GM06990 (cell line): ENCODE measurements at regions not wholly inside any gene's neighbourhood (a gene's known extent, or its start where the extent isn't known, plus 50 kb on each side); places are given as distances from the start of the nearest gene placed in this dataset.

Experiments used
- DNase-seq: peaks from one replicate; pipeline ENCODE4 v3.0.0-alpha.2; 2011; ENCODE audit not compliant: insufficient read length; ENCODE audit errors: extremely low read depth
- H3K27me3 ChIP-seq: replicated peaks from 2 replicates; pipeline ENCODE4 v1.6.0; 2011; ENCODE audit warnings: low read length; ENCODE audit not compliant: control insufficient read depth, insufficient read depth
- H3K36me3 ChIP-seq: 2 replicates; pipeline ENCODE4 v1.5.1; 2011; ENCODE audit warnings: low read length; ENCODE audit not compliant: control insufficient read depth, insufficient read depth
- H3K4me3 ChIP-seq: replicated peaks from 2 replicates; pipeline ENCODE4 v1.5.1; 2011; ENCODE audit warnings: low read depth, mild to moderate bottlenecking, control low read depth, low read length
- CTCF ChIP-seq: IDR thresholded peaks from 2 replicates; pipeline ENCODE4 v1.5.1; 2011; ENCODE audit warnings: low read length, control low read depth, mild to moderate bottlenecking, inconsistent platforms; ENCODE audit not compliant: insufficient read depth, poor library complexity, severe bottlenecking

GRCh38 chrX:97850911-97851310, 967.2 kb downstream of the RPA4 start:
- no peak overlapping the region for H3K4me3 ChIP-seq
- H3K36me3 ChIP-seq, result no peaks in the 10 kb centered on the region
- H3K27me3 ChIP-seq, result no peaks in the 10 kb centered on the region
- no peak for TF ChIP-seq CTCF
- no peak for DNase-seq

GRCh38 chrX:97854086-97854485, 970.4 kb downstream of the RPA4 start:
- no peak for TF ChIP-seq CTCF
- Histone ChIP-seq H3K36me3 (no peaks in the 10 kb centered on the region), H3K27me3 (no peaks in the 10 kb centered on the region), H3K4me3 (no peak overlapping the region)
- no peak for DNase-seq

DNA sequence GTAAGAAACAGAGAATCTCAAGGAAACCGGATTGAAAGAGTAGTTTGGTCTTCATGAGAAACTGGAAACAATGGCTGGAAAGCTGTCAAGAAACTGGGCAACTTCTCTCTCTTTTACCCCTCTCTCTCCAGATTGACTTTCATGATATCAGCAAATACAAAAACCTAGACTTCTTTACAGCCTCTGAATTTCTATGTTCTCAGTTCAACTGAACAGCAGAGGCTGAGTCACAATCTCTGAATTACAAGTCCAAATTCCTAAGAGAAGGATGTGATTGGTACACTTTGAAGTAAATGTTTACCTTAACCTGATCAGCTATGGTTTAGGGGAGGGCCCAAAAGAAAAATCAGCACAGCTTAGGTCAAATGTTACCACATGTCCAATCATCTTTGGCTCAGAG, 974.9 kb downstream of the RPA4 start:
- DNase-seq, result no peak
- Histone ChIP-seq H3K4me3 (no peak overlapping the region), H3K36me3 (no peaks in the 10 kb centered on the region), H3K27me3 (no peaks in the 10 kb centered on the region)
- no peak for TF ChIP-seq CTCF

DNA sequence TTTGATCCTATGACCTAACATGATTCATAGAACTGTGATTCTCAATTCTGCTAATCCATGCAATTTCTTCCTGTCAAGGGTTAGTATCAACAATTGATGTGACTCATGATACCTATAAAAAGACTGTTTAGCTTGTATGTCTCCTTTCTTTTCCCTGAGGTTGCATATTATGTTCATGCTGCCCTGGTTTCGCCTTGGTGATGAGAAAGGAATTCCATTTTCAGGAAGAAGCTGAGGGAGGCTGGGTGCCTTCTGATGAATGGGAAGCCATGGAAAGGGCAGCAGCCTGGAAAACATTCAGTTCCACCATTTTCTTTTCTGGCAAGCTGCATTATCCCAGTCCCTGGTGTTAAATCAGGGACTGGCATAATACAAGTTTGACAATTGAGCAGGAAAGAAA, 976.5 kb downstream of the RPA4 start:
- Histone ChIP-seq H3K4me3 (no peak overlapping the region), H3K36me3 (no peaks in the 10 kb centered on the region), H3K27me3 (no peaks in the 10 kb centered on the region)
- no peak for DNase-seq
- TF ChIP-seq CTCF, result no peak

DNA sequence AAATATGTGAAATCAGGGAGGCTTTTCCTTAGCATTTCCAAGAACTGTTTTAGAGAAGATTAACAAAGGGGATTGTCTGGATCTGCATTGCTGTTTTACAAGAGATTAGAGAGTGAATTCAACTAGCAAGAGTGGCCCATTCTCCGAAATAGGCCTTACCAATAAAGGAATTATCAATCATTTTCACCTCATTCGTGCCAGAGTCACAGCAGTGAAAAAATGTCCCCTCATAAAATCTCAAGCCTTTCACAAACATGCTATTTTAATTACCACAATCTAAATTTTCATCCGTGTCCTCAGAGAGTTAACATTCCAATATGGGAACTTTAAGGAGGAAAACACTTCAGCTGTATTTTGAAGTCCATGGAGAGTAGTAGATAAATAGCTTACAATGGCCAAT, 979.6 kb downstream of the RPA4 start:
- Histone ChIP-seq H3K27me3 (no peaks in the 10 kb centered on the region), H3K4me3 (no peak overlapping the region), H3K36me3 (no peaks in the 10 kb centered on the region)
- no peak for DNase-seq
- TF ChIP-seq CTCF, result no peak

DNA sequence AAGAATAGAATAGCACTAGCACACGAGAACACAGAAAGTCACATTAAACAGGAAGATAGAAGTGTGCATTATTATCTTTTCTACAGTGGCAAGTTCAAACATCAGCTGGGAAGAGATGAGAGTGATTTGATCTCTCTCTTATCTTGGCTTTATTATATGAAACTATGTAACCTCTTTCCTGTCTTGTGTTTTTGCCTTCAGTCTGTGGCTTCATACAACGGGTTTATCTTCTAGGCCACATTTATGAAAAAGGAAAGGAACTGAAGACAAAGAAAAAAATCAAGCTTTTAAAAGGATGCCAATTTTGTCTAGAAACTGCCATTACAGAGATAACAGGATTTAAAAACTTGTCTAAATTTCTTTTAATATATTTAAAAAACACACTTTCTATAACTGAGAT, 983.6 kb downstream of the RPA4 start:
- no peak for DNase-seq
- Histone ChIP-seq H3K4me3 (no peak overlapping the region), H3K27me3 (no peaks in the 10 kb centered on the region), H3K36me3 (no peaks in the 10 kb centered on the region)
- TF ChIP-seq CTCF, result no peak
